H9 (cell line): ENCODE measurements at regions not wholly inside any gene's neighbourhood (a gene's known extent, or its start where the extent isn't known, plus 50 kb on each side); places are given as distances from the start of the nearest gene placed in this dataset.

ENCODE experiments used
- DNase-seq: peaks from one replicate; pipeline ENCODE4 v3.0.0-alpha.2; 2017
- H2AFZ ChIP-seq: one replicate; pipeline ENCODE4 v1.6.1; 2013; ENCODE audit warnings: mild to moderate bottlenecking, low read length, control low read depth, moderate library complexity
- H2AK5ac ChIP-seq: 2 replicates; pipeline ENCODE4 v1.6.1; 2013; ENCODE audit warnings: low read length, control low read depth, mixed read lengths; ENCODE audit not compliant: insufficient read length
- H2BK120ac ChIP-seq: one replicate; pipeline ENCODE4 v1.6.1; 2013; ENCODE audit warnings: low read depth, mild to moderate bottlenecking, low read length, control low read depth, inconsistent platforms; ENCODE audit not compliant: poor library complexity, severe bottlenecking
- H2BK12ac ChIP-seq: 2 replicates; pipeline ENCODE4 v1.6.1; 2013; ENCODE audit warnings: low read length, control low read depth, mixed read lengths, low read depth; ENCODE audit not compliant: insufficient read length
- H2BK15ac ChIP-seq: 2 replicates; pipeline ENCODE4 v1.6.1; 2013; ENCODE audit warnings: low read depth, low read length, control low read depth
- H2BK20ac ChIP-seq: one replicate; pipeline ENCODE4 v1.6.1; 2013; ENCODE audit warnings: low read depth, mild to moderate bottlenecking, low read length, control low read depth, inconsistent platforms; ENCODE audit not compliant: poor library complexity, severe bottlenecking
- H2BK5ac ChIP-seq: 2 replicates; pipeline ENCODE4 v1.6.1; 2013; ENCODE audit warnings: low read length, control low read depth, mixed read lengths; ENCODE audit not compliant: insufficient read length
- H3K14ac ChIP-seq: 2 replicates; pipeline ENCODE4 v1.6.1; 2013; ENCODE audit warnings: low read length, control low read depth; ENCODE audit not compliant: insufficient read depth
- H3K18ac ChIP-seq: 2 replicates; pipeline ENCODE4 v1.6.1; 2013; ENCODE audit warnings: low read depth, mild to moderate bottlenecking, mixed read lengths, low read length, control low read depth; ENCODE audit not compliant: insufficient read length
- H3K23ac ChIP-seq: 2 replicates; pipeline ENCODE4 v1.6.1; 2013; ENCODE audit warnings: low read length, control low read depth, mixed read lengths, low read depth; ENCODE audit not compliant: insufficient read length
- H3K23me2 ChIP-seq: 2 replicates; pipeline ENCODE4 v1.6.1; 2013; ENCODE audit warnings: low read depth, mild to moderate bottlenecking, mixed read lengths, low read length, control low read depth; ENCODE audit not compliant: insufficient read length, poor library complexity, severe bottlenecking
- H3K27ac ChIP-seq: 2 replicates; pipeline ENCODE4 v1.5.1; 2013; ENCODE audit warnings: low read length, control low read depth, mixed read lengths, low read depth; ENCODE audit not compliant: insufficient read length
- H3K27me3 ChIP-seq: 2 replicates; pipeline ENCODE4 v1.6.1; 2013; ENCODE audit warnings: low read length, control low read depth, inconsistent platforms; ENCODE audit not compliant: insufficient read depth
- H3K4ac ChIP-seq: 2 replicates; pipeline ENCODE4 v1.6.1; 2013; ENCODE audit warnings: low read depth, mild to moderate bottlenecking, control low read depth, inconsistent platforms, low read length, moderate library complexity
- H3K4me1 ChIP-seq: 2 replicates; pipeline ENCODE4 v1.6.1; 2013; ENCODE audit warnings: low read length, control low read depth, inconsistent platforms; ENCODE audit not compliant: insufficient read depth
- H3K4me2 ChIP-seq: 2 replicates; pipeline ENCODE4 v1.6.1; 2013; ENCODE audit warnings: low read length, control low read depth, mixed read lengths; ENCODE audit not compliant: insufficient read length, insufficient read depth
- H3K56ac ChIP-seq: 2 replicates; pipeline ENCODE4 v1.6.1; 2013; ENCODE audit warnings: low read depth, mild to moderate bottlenecking, mixed read lengths, low read length, control low read depth; ENCODE audit not compliant: insufficient read length
- H3K79me1 ChIP-seq: 2 replicates; pipeline ENCODE4 v1.6.1; 2013; ENCODE audit warnings: low read depth, mild to moderate bottlenecking, moderate library complexity, low read length, control low read depth, inconsistent platforms; ENCODE audit not compliant: insufficient read depth, poor library complexity, severe bottlenecking
- H3K79me2 ChIP-seq: 2 replicates; pipeline ENCODE4 v1.6.1; 2013; ENCODE audit warnings: low read length, control low read depth, inconsistent platforms; ENCODE audit not compliant: insufficient read depth
- H3K9ac ChIP-seq: 2 replicates; pipeline ENCODE4 v1.6.1; 2013; ENCODE audit warnings: low read length, control low read depth, mixed read lengths; ENCODE audit not compliant: insufficient read length; ENCODE audit errors: extremely low read depth
- H3K9me3 ChIP-seq: one replicate; pipeline ENCODE4 v1.6.1; 2013; ENCODE audit warnings: low read depth, low read length, inconsistent platforms; ENCODE audit not compliant: control insufficient read depth
- H3T11ph ChIP-seq: one replicate; pipeline ENCODE4 v1.6.1; 2013; ENCODE audit warnings: mild to moderate bottlenecking, low read length, control low read depth, inconsistent platforms
- H4K20me1 ChIP-seq: one replicate; pipeline ENCODE4 v1.6.1; 2013; ENCODE audit not compliant: control insufficient read depth, insufficient read length, insufficient read depth
- H4K5ac ChIP-seq: 2 replicates; pipeline ENCODE4 v1.6.1; 2013; ENCODE audit warnings: low read depth, mild to moderate bottlenecking, mixed read lengths, low read length, control low read depth; ENCODE audit not compliant: insufficient read length
- H4K8ac ChIP-seq: replicated peaks from 2 replicates; pipeline ENCODE4 v1.6.1; 2013; ENCODE audit warnings: low read length, control low read depth, mixed read lengths, low read depth; ENCODE audit not compliant: insufficient read length
- H4K91ac ChIP-seq: 2 replicates; pipeline ENCODE4 v1.6.1; 2013; ENCODE audit warnings: low read depth, mild to moderate bottlenecking, moderate library complexity, mixed read lengths, low read length, control low read depth; ENCODE audit not compliant: insufficient read length
- H3K27ac Mint-ChIP-seq, 3 experiments: 2 replicates in 2 of 3; 3 replicates in 1 of 3; pipeline ENCODE4 v1.8.0; 2020 to 2021; ENCODE audit warnings: mixed read lengths in 3 of 3, mild to moderate bottlenecking in 1 of 3, moderate library complexity in 1 of 3
- H3K27me3 Mint-ChIP-seq: 2 replicates; pipeline ENCODE4 v1.8.0; 2021; ENCODE audit warnings: low read depth, mild to moderate bottlenecking, moderate library complexity, mixed read lengths
- H3K36me3 Mint-ChIP-seq, 3 experiments: 2 replicates in 2 of 3; 3 replicates in 1 of 3; pipeline ENCODE4 v1.8.0; 2020 to 2021; ENCODE audit warnings: low read depth in 3 of 3, mixed read lengths in 3 of 3; ENCODE audit not compliant: insufficient read depth in 1 of 3
- H3K4me1 Mint-ChIP-seq, 2 experiments: 2 replicates each; pipeline ENCODE4 v1.8.0; 2020; ENCODE audit warnings: mixed read lengths in 2 of 2
- H3K4me3 Mint-ChIP-seq, 2 experiments: 2 replicates in 1 of 2; 3 replicates in 1 of 2; pipeline ENCODE4 v1.8.0; 2020 to 2021; ENCODE audit warnings: mild to moderate bottlenecking in 2 of 2, mixed read lengths in 2 of 2, moderate library complexity in 1 of 2
- H3K9me3 Mint-ChIP-seq, 2 experiments: 2 replicates in 1 of 2; 3 replicates in 1 of 2; pipeline ENCODE4 v1.8.0; 2020; ENCODE audit warnings: mild to moderate bottlenecking in 2 of 2, mixed read lengths in 2 of 2, moderate library complexity in 1 of 2
- WGBS: extraction: QIAGEN DNeasy Blood & Tissue Kit; methylation state at CpG from one replicate; pipeline ENCODE4 v1.1.7; 2013; ENCODE audit warnings: missing lambda C conversion rate, low lambda C conversion rate, mixed read lengths; ENCODE audit not compliant: insufficient read length; ENCODE audit errors: extremely low coverage; 5-methylcytosine and 5-hydroxymethylcytosine counted together
- TF ChIP-seq, protein P1 (sequence below): fragments of 200-600 bp; sonication (generic); conservative IDR thresholded peaks from 3 replicates; pipeline ENCODE4 v1.8.0; 2021; ENCODE audit warnings: antibody characterized with exemption, mild to moderate bottlenecking

DNA sequence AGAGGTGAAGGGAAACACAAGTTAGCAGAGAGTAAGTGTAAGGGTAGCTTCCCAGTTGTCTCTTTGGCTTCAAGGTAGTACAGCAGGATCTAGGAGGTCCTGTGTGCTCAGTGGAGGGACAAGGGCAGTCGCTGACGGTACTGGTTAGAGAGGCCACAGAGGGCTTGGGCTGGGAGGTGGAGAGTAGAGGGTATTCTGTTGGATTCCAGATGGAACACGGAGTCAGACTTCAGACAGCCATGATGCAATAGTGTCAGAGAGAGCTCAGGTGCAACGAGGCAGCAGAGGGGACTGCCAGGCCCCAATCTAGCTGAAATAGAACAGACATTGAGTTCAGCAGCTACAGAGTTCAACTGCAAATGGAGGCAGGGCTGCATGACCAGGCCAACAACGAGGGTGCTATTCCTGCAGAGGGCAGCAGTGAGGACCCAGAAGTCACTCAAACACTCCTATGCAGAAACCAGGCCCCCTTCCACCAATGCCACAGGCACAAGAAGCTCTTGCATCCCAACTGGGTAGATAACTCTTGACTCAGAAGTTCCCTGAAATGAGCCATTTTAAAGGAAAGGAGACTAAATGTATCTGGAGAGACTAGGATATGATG is 325.0 kb upstream of the ESRRG start:
- no peak overlapping the region for H3K4me2 ChIP-seq
- no peaks in the 10 kb centered on the region for H4K20me1 ChIP-seq
- H2AFZ ChIP-seq, result no peak overlapping the region
- H3K4me1 ChIP-seq, result no peaks in the 10 kb centered on the region
- H2BK20ac ChIP-seq, result no peak overlapping the region
- no peak overlapping the region for H4K5ac ChIP-seq
- no peak overlapping the region for H3K4me3 Mint-ChIP-seq
- H3K79me2 ChIP-seq, result no peaks in the 10 kb centered on the region
- no peaks in the 10 kb centered on the region; the same call in 1 of the 2 replicates for H3K27me3 Mint-ChIP-seq
- peak; percentile 80 for DNase-seq
- no peaks in the 10 kb centered on the region for H3K36me3 Mint-ChIP-seq
- H3K9me3 Mint-ChIP-seq, result no peaks in the 10 kb centered on the region
- no peaks in the 10 kb centered on the region for H3K23me2 ChIP-seq
- no peak overlapping the region for H2AK5ac ChIP-seq
- H3K18ac ChIP-seq, result peak overlapping the region; percentile 50
- no peak overlapping the region for H3K27ac Mint-ChIP-seq
- no peak overlapping the region for H3K23ac ChIP-seq
- no peak overlapping the region for H2BK15ac ChIP-seq
- H3K4me1 Mint-ChIP-seq, result no peaks in the 10 kb centered on the region
- H3K4ac ChIP-seq, result no peak overlapping the region
- H3K56ac ChIP-seq, result no peak overlapping the region
- H3K27me3 ChIP-seq, result no peaks in the 10 kb centered on the region
- no peak overlapping the region for H4K8ac ChIP-seq
- no CpG with 5 or more reads among the region's 5 CpGs for WGBS
- H4K91ac ChIP-seq, result no peak overlapping the region
- no peak overlapping the region for H3T11ph ChIP-seq
- H3K14ac ChIP-seq, result no peak overlapping the region
- no peak overlapping the region for H3K9ac ChIP-seq
- no peaks in the 10 kb centered on the region for H3K79me1 ChIP-seq
- H3K9me3 ChIP-seq, result no peaks in the 10 kb centered on the region
- TF ChIP-seq, protein P1, sequence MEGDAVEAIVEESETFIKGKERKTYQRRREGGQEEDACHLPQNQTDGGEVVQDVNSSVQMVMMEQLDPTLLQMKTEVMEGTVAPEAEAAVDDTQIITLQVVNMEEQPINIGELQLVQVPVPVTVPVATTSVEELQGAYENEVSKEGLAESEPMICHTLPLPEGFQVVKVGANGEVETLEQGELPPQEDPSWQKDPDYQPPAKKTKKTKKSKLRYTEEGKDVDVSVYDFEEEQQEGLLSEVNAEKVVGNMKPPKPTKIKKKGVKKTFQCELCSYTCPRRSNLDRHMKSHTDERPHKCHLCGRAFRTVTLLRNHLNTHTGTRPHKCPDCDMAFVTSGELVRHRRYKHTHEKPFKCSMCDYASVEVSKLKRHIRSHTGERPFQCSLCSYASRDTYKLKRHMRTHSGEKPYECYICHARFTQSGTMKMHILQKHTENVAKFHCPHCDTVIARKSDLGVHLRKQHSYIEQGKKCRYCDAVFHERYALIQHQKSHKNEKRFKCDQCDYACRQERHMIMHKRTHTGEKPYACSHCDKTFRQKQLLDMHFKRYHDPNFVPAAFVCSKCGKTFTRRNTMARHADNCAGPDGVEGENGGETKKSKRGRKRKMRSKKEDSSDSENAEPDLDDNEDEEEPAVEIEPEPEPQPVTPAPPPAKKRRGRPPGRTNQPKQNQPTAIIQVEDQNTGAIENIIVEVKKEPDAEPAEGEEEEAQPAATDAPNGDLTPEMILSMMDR, result peak; percentile 74
- no peak overlapping the region for H2BK120ac ChIP-seq
- H3K27ac ChIP-seq, result no peak overlapping the region
- no peak overlapping the region for H2BK5ac ChIP-seq
- no peak overlapping the region for H2BK12ac ChIP-seq
